Keratinocyte (primary cell): ENCODE measurements at regions not wholly inside any gene's neighbourhood (a gene's known extent, or its start where the extent isn't known, plus 50 kb on each side); places are given as distances from the start of the nearest gene placed in this dataset.

Source experiments
- DNase-seq: peaks from one replicate; pipeline ENCODE4 v3.0.0-alpha.2; 2011; ENCODE audit warnings: low read depth, missing footprints, low spot score
- FAIRE-seq: peaks from 2 replicates; lab custom pipeline; 2011; peaks lifted over from hg19 to GRCh38; lab: Jason Lieb, UNC
- H2AFZ ChIP-seq: 2 replicates; pipeline ENCODE4 v1.6.0; 2012; ENCODE audit warnings: low read length, control low read depth, inconsistent platforms; ENCODE audit not compliant: control insufficient read depth
- H3K27ac ChIP-seq: 2 replicates; pipeline ENCODE4 v1.5.1; 2011; ENCODE audit warnings: low read length; ENCODE audit not compliant: control insufficient read depth, insufficient read depth
- H3K27me3 ChIP-seq: 3 replicates; pipeline ENCODE4 v1.6.0; 2011; ENCODE audit warnings: low read length; ENCODE audit not compliant: control insufficient read depth, insufficient read depth; ENCODE audit errors: extremely low read depth
- H3K36me3 ChIP-seq, 2 experiments: 2 replicates in 1 of 2; 3 replicates in 1 of 2; pipeline ENCODE4 v1.5.1; 2011; ENCODE audit warnings: low read length in 2 of 2, mild to moderate bottlenecking in 1 of 2; ENCODE audit not compliant: control insufficient read depth in 2 of 2, insufficient read depth in 2 of 2; ENCODE audit errors: extremely low read depth in 1 of 2
- H3K4me1 ChIP-seq: 3 replicates; pipeline ENCODE4 v1.5.1; 2011; ENCODE audit warnings: low read length; ENCODE audit not compliant: control insufficient read depth, insufficient read depth; ENCODE audit errors: extremely low read depth
- H3K4me2 ChIP-seq: 3 replicates; pipeline ENCODE4 v1.6.0; 2011; ENCODE audit warnings: low read depth, low read length; ENCODE audit not compliant: control insufficient read depth, insufficient read depth; ENCODE audit errors: extremely low read depth
- H3K4me3 ChIP-seq, 3 experiments: fragments of 200-600 bp in 1 of 3; sonication (generic) in 1 of 3; 2 replicates in 2 of 3; 3 replicates in 1 of 3; pipeline ENCODE4 v1.5.1; 2011 to 2016; ENCODE audit warnings: low read length in 3 of 3, mild to moderate bottlenecking in 3 of 3, control low read depth in 2 of 3, inconsistent platforms in 1 of 3, low read depth in 1 of 3, mixed read lengths in 1 of 3, mixed run types in 1 of 3, moderate library complexity in 1 of 3; ENCODE audit not compliant: control insufficient read depth in 2 of 3, insufficient read depth in 2 of 3; ENCODE audit errors: extremely low read depth in 1 of 3
- H3K79me2 ChIP-seq: 2 replicates; pipeline ENCODE4 v1.6.0; 2012; ENCODE audit warnings: low read length; ENCODE audit not compliant: control insufficient read depth, insufficient read depth
- H3K9ac ChIP-seq: 3 replicates; pipeline ENCODE4 v1.6.0; 2011; ENCODE audit warnings: low read length; ENCODE audit not compliant: control insufficient read depth, insufficient read depth; ENCODE audit errors: extremely low read depth
- H3K9me1 ChIP-seq: 3 replicates; pipeline ENCODE4 v1.6.0; 2011; ENCODE audit warnings: low read length; ENCODE audit not compliant: control insufficient read depth, insufficient read depth; ENCODE audit errors: extremely low read depth
- H3K9me3 ChIP-seq: 2 replicates; pipeline ENCODE4 v1.5.1; 2012; ENCODE audit warnings: low read depth, low read length; ENCODE audit not compliant: control insufficient read depth
- H4K20me1 ChIP-seq: 3 replicates; pipeline ENCODE4 v1.6.0; 2011; ENCODE audit warnings: low read length; ENCODE audit not compliant: control insufficient read depth, insufficient read depth; ENCODE audit errors: extremely low read depth
- CTCF ChIP-seq, 3 experiments: IDR thresholded peaks in 1 of 3; conservative IDR thresholded peaks in 1 of 3; optimal IDR thresholded peaks in 1 of 3; 2 replicates in 2 of 3; 3 replicates in 1 of 3; pipeline versions ENCODE3 to v1.5.1; 2011; ENCODE audit warnings: low read length in 3 of 3, mild to moderate bottlenecking in 3 of 3, moderate library complexity in 2 of 3, control low read depth in 1 of 3, inconsistent platforms in 1 of 3; ENCODE audit not compliant: insufficient read depth in 2 of 3; ENCODE audit errors: extremely low read depth in 1 of 3
- EZH2 ChIP-seq: IDR thresholded peaks from one replicate; pipeline ENCODE4 v1.6.1; 2012; ENCODE audit warnings: inconsistent platforms, mild to moderate bottlenecking, low read length, moderate library complexity
- dilution Hi-C: fragments of 300-500 bp; cut with MboI; formaldehyde crosslinking; loops from one replicate; pipeline ENCODE4 v1.7.0; 2020; ENCODE audit warnings: low sequenced_read_pairs; ENCODE audit not compliant: extremely low pct_ligation_motif_present

- no peak overlapping the region for H2AFZ ChIP-seq
- no peak overlapping the region for H3K4me2 ChIP-seq
- no peaks in the 10 kb centered on the region for H3K9me3 ChIP-seq
- no peaks in the 10 kb centered on the region for H3K79me2 ChIP-seq
- FAIRE-seq (no peak), DNase-seq (no peak)
- no peaks in the 10 kb centered on the region for H3K4me1 ChIP-seq
- no peak overlapping the region for H3K4me3 ChIP-seq
- no peak overlapping the region for H3K27ac ChIP-seq
- dilution Hi-C loops: no loop called here
- no peaks in the 10 kb centered on the region for H4K20me1 ChIP-seq
- H3K9ac ChIP-seq: no peak overlapping the region
- H3K36me3 ChIP-seq: no peaks in the 10 kb centered on the region
- H3K27me3 ChIP-seq: no peaks in the 10 kb centered on the region
- no peaks in the 10 kb centered on the region for H3K9me1 ChIP-seq
- TF ChIP-seq EZH2: no peak
- no peak for TF ChIP-seq CTCF (optimal IDR thresholded peaks at IDR 0.05 in 1 of 3, IDR thresholded peaks at IDR 0.05 in 1 of 3, conservative IDR thresholded peaks at IDR 0.05 in 1 of 3; ENCODE audit: extremely low read depth in 1 of 3, insufficient read depth in 2 of 3, low read length in 3 of 3)
Measured at GRCh38 chr11:37038911-37039310, 440.9 kb upstream of the RAG2 start.

- TF ChIP-seq EZH2 (no peak), CTCF (optimal IDR thresholded peaks at IDR 0.05 in 1 of 3, IDR thresholded peaks at IDR 0.05 in 1 of 3, conservative IDR thresholded peaks at IDR 0.05 in 1 of 3; ENCODE audit: extremely low read depth in 1 of 3, insufficient read depth in 2 of 3, low read length in 3 of 3) (no peak)
- H4K20me1 ChIP-seq: no peaks in the 10 kb centered on the region
- H3K79me2 ChIP-seq: no peaks in the 10 kb centered on the region
- no peak overlapping the region for H2AFZ ChIP-seq
- no peak overlapping the region for H3K9ac ChIP-seq
- no peaks in the 10 kb centered on the region for H3K4me1 ChIP-seq
- no peaks in the 10 kb centered on the region for H3K9me1 ChIP-seq
- H3K27me3 ChIP-seq: no peaks in the 10 kb centered on the region
- no peak for DNase-seq
- no peak for FAIRE-seq
- H3K36me3 ChIP-seq: no peaks in the 10 kb centered on the region
- dilution Hi-C loops: no loop called here
- no peak overlapping the region for H3K4me3 ChIP-seq
- no peaks in the 10 kb centered on the region for H3K9me3 ChIP-seq
- no peak overlapping the region for H3K4me2 ChIP-seq
- no peak overlapping the region for H3K27ac ChIP-seq
Measured at GRCh38 chr11:37026741-37027140, 428.7 kb upstream of the RAG2 start.
